GM12865 (cell line): ENCODE measurements at regions not wholly inside any gene's neighbourhood (a gene's known extent, or its start where the extent isn't known, plus 50 kb on each side); places are given as distances from the start of the nearest gene placed in this dataset.

ENCODE experiments used
- DNase-seq: peaks from one replicate; pipeline ENCODE4 v3.0.0; 2010; ENCODE audit warnings: low read depth
- H3K4me3 ChIP-seq: 2 replicates; pipeline ENCODE4 v1.5.1; 2011; ENCODE audit warnings: mild to moderate bottlenecking, low read depth, low read length, control low read depth
- TF ChIP-seq, protein P1 (sequence below): IDR thresholded peaks from 2 replicates; pipeline ENCODE4 v1.5.1; 2011; ENCODE audit warnings: low read length, control low read depth, low read depth, inconsistent platforms; ENCODE audit not compliant: insufficient read depth; ENCODE audit errors: missing control alignments

DNA sequence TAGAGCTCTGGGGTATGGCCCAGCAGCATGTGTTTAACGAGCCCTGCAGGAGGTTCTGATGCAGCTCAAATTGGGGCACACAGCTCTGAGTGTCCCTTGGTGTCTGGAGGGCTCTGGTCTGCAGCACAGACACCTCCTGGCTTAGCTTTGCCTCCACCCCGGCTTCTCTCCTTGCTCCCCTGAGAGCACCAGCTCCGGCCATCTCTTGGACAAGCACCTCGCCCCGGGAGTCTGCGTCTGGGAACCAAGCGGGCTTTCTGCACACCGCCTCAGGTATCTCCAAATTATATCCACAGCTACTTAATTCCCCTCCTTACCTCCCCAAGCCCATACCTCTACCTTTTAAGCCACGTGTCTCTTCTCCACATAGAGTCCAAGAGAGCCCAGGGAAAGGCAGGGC, 83.7 kb upstream of the IRX4 start:
- DNase-seq, result no peak
- TF ChIP-seq, protein P1, sequence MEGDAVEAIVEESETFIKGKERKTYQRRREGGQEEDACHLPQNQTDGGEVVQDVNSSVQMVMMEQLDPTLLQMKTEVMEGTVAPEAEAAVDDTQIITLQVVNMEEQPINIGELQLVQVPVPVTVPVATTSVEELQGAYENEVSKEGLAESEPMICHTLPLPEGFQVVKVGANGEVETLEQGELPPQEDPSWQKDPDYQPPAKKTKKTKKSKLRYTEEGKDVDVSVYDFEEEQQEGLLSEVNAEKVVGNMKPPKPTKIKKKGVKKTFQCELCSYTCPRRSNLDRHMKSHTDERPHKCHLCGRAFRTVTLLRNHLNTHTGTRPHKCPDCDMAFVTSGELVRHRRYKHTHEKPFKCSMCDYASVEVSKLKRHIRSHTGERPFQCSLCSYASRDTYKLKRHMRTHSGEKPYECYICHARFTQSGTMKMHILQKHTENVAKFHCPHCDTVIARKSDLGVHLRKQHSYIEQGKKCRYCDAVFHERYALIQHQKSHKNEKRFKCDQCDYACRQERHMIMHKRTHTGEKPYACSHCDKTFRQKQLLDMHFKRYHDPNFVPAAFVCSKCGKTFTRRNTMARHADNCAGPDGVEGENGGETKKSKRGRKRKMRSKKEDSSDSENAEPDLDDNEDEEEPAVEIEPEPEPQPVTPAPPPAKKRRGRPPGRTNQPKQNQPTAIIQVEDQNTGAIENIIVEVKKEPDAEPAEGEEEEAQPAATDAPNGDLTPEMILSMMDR, result no peak

DNA sequence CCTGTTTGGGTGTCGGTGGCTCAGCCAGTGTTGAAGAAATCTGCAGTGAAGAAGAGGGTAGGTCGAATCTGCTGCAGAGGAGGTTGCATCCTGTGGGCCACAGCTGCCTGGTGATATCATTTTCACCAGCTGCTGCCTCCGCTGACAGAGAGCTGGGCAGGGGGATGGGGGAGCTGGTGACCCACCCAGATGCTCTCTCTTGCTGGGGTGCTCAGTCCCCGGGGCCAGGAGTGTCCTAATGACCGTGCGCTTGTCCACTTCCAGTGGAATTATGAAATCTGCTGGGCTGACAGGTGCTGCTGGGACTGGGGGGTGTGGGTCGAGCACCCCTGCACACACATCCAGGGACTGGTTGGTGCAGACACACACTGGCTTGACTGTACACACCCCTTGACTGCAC, 83.2 kb upstream of the IRX4 start:
- no peak for DNase-seq
- no peak overlapping the region for H3K4me3 ChIP-seq
- TF ChIP-seq, protein P1, result no peak

More for the DNA sequence above, 83.7 kb upstream of the IRX4 start:
- H3K4me3 ChIP-seq, result no peak overlapping the region

DNA sequence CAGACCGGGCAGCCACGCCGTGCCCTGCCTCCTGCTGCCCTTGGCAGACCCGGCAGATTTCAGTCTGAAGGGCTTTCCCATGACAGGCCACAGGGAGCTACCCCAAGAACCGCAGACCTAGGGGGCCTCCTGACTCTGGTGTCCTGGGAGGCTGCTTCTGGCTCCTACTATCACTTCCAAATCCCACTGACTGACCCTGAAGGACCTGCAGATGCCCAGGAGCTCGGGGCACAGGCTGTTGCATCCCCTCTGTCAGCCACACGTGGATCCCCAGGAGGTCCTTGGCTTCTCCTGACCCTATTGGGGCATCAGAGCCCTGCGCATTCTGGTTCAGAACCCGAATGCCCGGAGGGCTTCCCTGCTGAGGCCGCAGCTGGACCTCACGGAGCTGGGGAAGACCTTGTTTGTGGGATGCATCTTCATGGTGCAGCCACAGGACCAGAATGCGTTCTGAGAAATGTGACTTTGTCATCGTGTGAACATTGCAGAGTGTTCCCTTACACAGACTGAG, 81.3 kb upstream of the IRX4 start:
- no peak for DNase-seq
- TF ChIP-seq, protein P1, result no peak
- no peak overlapping the region for H3K4me3 ChIP-seq

DNA sequence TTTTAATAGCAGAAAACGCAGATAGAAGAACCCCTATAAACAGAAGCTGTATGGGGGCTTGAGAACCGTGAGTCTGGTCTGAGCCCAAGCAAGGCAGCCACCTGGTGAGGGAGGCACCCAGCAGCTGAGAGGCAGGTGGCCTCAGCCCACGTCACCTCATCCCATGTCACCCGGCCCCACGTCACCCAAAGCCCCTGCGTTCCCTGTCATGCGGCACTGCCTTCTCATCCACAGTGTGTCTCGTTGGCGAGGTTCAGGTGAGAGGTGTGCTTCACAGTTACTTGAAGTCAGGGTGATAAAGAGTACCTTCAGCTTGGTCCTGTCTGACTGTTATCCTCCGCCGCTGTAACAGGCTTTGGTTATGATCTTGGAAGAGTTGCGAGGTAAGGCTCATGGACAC, 80.6 kb upstream of the IRX4 start:
- no peak for DNase-seq
- H3K4me3 ChIP-seq, result no peak overlapping the region
- TF ChIP-seq, protein P1, result no peak

DNA sequence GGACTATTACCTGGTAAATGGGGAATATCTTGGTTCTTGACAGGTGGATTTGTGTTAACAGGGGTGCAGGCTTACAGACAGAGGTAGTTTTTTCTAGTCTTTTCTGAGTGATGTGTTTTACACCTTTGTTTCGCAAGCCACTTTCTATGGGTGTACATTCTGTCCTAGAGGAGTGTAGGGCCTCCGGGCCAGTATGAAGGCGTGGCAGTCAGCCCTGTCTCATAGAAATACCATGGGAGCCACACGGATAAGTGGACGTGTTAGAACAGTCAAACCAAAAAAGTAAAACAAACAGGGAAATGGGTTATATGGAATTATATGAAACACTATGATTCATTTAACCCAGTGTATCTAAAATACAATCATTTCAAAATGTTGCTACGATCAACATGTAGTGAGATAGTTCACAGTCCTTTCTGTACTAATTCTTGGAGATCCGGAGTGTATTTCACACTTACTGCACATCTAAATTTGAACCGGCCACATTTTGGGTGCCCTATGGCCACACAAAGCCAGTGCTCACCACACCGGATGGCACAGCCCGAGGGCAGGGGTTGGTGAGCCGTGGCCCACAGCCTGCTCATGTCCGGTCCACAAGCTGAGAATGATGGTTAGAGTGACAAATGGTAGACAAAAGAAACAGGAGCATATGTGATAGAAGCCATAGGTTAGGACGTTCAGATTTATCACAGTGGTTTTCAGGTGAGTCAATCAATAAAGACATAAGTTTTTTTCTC, 80.1 kb upstream of the IRX4 start:
- TF ChIP-seq, protein P1, result no peak
- DNase-seq, result no peak
- H3K4me3 ChIP-seq, result no peak overlapping the region

DNA sequence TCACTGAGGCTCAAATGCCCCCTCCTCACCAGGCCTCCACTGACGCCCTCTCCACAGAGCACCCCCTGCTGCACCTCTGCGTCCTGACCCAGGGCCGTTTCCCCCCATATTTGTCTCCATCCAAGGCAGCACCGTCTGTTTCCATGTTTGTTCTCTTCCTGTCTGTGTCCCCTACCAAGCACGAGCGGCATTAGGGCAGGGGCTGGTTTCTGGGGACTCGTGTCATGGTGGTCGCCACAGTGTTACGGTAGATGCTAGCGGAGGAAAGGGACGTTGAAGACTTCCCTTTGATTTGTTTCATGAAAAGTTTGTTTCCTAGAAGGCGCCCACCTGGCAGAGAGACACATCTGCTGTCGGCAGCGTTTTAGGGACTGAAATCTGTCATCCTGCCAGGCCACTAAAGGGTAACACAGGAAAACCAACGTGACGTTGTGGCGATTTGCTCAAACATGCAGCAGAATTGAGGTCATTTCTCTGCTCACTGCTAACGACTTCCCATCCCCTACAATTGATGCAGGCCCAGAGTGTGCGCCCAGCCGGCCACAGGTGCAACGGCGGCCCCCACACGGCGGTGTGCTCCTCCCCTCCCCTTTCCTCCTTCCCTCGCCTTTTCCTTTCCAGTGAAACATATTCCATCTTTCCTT, 79.3 kb upstream of the IRX4 start:
- H3K4me3 ChIP-seq, result no peak overlapping the region
- DNase-seq, result no peak
- TF ChIP-seq, protein P1, result no peak
